ENCODE measurements at regions not wholly inside any gene's neighbourhood (a gene's known extent, or its start where the extent isn't known, plus 50 kb on each side); places are given as distances from the start of the nearest gene placed in this dataset.

DNA sequence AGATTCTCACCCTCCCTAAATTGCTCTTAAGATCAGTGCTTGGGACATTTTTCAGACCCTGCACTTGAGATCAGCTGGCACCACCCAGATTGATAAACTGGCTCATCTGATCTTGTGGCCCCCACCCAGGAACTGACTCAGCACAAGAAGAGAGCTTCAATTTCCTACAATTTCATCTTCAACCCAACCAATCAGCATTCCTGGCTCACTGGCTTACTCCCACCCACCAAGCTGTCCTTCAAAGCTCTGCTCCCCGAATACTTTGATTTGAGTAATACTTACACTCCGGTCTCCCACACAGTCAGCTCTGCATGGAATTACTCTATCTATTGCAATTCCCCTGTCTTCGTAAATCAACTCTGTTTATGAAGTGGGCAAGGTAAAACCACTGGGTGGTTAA lies 461.9 kb upstream of the RGS18 start:
- Histone ChIP-seq H3K36me3 (ENCODE audit: insufficient read depth, insufficient read length, low read length) (no peaks in the 10 kb centered on the region), H3K27me3 (ENCODE audit: insufficient read depth, insufficient read length) (no peaks in the 10 kb centered on the region), H3K9ac (ENCODE audit: insufficient read length, low read depth) (no peak overlapping the region), H3K4me3 (ENCODE audit: insufficient read length, low read depth) (no peak overlapping the region), H3K4me1 (ENCODE audit: insufficient read depth, insufficient read length) (no peaks in the 10 kb centered on the region), H3K9me3 (ENCODE audit: insufficient read depth, low read length) (peaks cover 16% of the 10 kb centered on the region)
- TF ChIP-seq ZNF274 (IDR thresholded peaks at IDR 0.05; ENCODE audit: low read depth, low read length): no peak
- no peak for TF ChIP-seq YY1 (IDR thresholded peaks at IDR 0.05; ENCODE audit: insufficient read depth, insufficient read length)
- no peak for TF ChIP-seq SUZ12 (IDR thresholded peaks at IDR 0.05; ENCODE audit: extremely low read depth, insufficient read depth, insufficient read length)
- DNase-seq (ENCODE audit: low read depth, low spot score): no peak

DNA sequence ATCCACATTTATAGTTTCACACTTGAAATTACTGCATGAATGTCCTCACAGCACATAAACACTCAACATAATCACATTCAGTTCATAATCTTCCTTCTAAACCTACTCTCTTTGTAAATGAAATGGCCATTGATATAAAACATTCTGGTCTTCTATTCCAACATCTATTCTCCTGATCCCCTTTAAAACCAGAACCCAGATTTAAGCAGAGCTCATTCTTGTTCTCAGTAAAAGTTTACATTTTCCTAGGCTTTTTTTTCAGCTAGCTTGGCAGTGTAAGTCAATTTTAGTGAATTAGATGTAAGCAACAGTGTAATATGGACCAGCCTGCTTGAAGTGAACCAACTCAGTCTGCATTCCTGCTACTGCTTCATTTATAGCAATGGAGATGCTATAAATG lies 460.7 kb upstream of the RGS18 start:
- no peak overlapping the region for H3K9ac ChIP-seq (ENCODE audit: insufficient read length, low read depth)
- no peaks in the 10 kb centered on the region for H3K36me3 ChIP-seq (ENCODE audit: insufficient read depth, insufficient read length, low read length)
- H3K27me3 ChIP-seq (ENCODE audit: insufficient read depth, insufficient read length): no peaks in the 10 kb centered on the region
- TF ChIP-seq SUZ12 (IDR thresholded peaks at IDR 0.05; ENCODE audit: extremely low read depth, insufficient read depth, insufficient read length) (no peak), ZNF274 (IDR thresholded peaks at IDR 0.05; ENCODE audit: low read depth, low read length) (no peak), YY1 (IDR thresholded peaks at IDR 0.05; ENCODE audit: insufficient read depth, insufficient read length) (no peak)
- H3K9me3 ChIP-seq (ENCODE audit: insufficient read depth, low read length): peaks cover 16% of the 10 kb centered on the region
- no peak for DNase-seq (ENCODE audit: low read depth, low spot score)
- no peaks in the 10 kb centered on the region for H3K4me1 ChIP-seq (ENCODE audit: insufficient read depth, insufficient read length)
- H3K4me3 ChIP-seq (ENCODE audit: insufficient read length, low read depth): no peak overlapping the region

DNA sequence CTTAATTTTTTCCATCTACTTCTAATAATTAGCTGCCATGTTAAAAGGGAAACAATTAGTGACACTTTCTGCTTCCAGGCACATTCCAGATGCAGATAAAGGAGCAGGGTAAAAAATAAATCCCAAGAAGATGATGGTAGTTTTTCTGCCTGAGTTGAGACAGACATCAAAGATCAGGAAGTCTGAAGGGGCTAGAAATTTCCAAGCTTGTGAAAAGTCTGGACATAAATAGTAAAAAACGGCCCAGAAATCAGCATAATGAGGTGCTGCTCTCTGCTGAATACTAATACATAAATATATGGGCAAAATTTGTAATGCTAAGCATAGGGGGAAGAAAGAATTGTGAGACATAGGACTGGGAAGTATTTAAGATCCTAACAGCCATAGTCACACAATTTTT lies 460.0 kb upstream of the RGS18 start:
- TF ChIP-seq YY1 (IDR thresholded peaks at IDR 0.05; ENCODE audit: insufficient read depth, insufficient read length) (no peak), SUZ12 (IDR thresholded peaks at IDR 0.05; ENCODE audit: extremely low read depth, insufficient read depth, insufficient read length) (no peak), ZNF274 (IDR thresholded peaks at IDR 0.05; ENCODE audit: low read depth, low read length) (no peak)
- no peak for DNase-seq (ENCODE audit: low read depth, low spot score)
- Histone ChIP-seq H3K9ac (ENCODE audit: insufficient read length, low read depth) (no peak overlapping the region), H3K9me3 (ENCODE audit: insufficient read depth, low read length) (peaks cover 16% of the 10 kb centered on the region), H3K4me3 (ENCODE audit: insufficient read length, low read depth) (no peak overlapping the region), H3K27me3 (ENCODE audit: insufficient read depth, insufficient read length) (no peaks in the 10 kb centered on the region), H3K4me1 (ENCODE audit: insufficient read depth, insufficient read length) (no peaks in the 10 kb centered on the region), H3K36me3 (ENCODE audit: insufficient read depth, insufficient read length, low read length) (no peaks in the 10 kb centered on the region)

DNA sequence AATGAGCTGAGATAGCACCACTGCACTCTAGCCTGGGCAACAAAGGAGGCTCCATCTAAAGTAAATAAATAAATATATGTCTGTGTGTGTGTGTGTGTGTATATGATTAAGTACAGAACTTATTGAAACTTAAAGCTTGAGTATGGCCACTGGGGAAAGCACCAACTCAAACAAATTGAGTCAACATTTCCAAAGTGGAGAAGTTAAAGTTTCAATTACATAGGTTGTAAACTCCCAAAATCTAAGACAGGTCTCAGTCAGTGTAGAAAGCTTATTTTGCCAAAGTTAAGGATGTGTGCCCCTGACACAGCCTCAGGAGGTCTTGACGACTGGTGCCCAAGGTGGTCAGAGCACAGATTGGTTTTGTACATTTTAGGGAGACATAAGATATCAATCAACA lies 458.9 kb upstream of the RGS18 start:
- no peak for DNase-seq (ENCODE audit: low read depth, low spot score)
- H3K4me3 ChIP-seq (ENCODE audit: insufficient read length, low read depth): no peak overlapping the region
- no peaks in the 10 kb centered on the region for H3K36me3 ChIP-seq (ENCODE audit: insufficient read depth, insufficient read length, low read length)
- no peaks in the 10 kb centered on the region for H3K27me3 ChIP-seq (ENCODE audit: insufficient read depth, insufficient read length)
- H3K4me1 ChIP-seq (ENCODE audit: insufficient read depth, insufficient read length): no peaks in the 10 kb centered on the region
- 0 out of 2 replicates have a peak, but pooled peaks cover 8% of the 10 kb centered on the region for H3K9me3 ChIP-seq (ENCODE audit: insufficient read depth, low read length)
- H3K9ac ChIP-seq (ENCODE audit: insufficient read length, low read depth): no peak overlapping the region
- no peak for TF ChIP-seq SUZ12 (IDR thresholded peaks at IDR 0.05; ENCODE audit: extremely low read depth, insufficient read depth, insufficient read length)
- TF ChIP-seq ZNF274 (IDR thresholded peaks at IDR 0.05; ENCODE audit: low read depth, low read length): no peak
- no peak for TF ChIP-seq YY1 (IDR thresholded peaks at IDR 0.05; ENCODE audit: insufficient read depth, insufficient read length)

DNA sequence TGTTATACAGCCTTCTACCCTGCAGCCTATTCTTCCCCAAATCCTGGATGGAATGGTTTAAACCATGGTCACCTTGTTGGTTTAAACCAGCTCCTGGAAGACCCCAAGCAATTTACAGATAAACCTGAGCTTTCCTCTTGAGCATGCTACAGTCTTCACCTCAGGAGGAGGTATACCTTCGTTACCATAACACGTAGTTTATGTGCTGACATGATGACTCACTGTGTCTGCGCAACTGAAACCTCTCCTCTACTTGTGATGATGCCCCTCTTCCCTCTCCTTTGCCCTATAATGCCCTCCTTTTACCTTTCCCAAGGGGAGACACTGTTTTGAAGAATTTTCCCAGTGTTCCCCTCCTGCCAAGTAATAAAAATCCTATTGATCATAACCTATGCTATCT lies 457.3 kb upstream of the RGS18 start:
- no peaks in the 10 kb centered on the region for H3K27me3 ChIP-seq (ENCODE audit: insufficient read depth, insufficient read length)
- H3K9me3 ChIP-seq (ENCODE audit: insufficient read depth, low read length): no peaks in the 10 kb centered on the region
- DNase-seq (ENCODE audit: low read depth, low spot score): no peak
- TF ChIP-seq YY1 (IDR thresholded peaks at IDR 0.05; ENCODE audit: insufficient read depth, insufficient read length): no peak
- TF ChIP-seq ZNF274 (IDR thresholded peaks at IDR 0.05; ENCODE audit: low read depth, low read length): no peak
- no peak for TF ChIP-seq SUZ12 (IDR thresholded peaks at IDR 0.05; ENCODE audit: extremely low read depth, insufficient read depth, insufficient read length)
- H3K4me1 ChIP-seq (ENCODE audit: insufficient read depth, insufficient read length): no peaks in the 10 kb centered on the region
- no peaks in the 10 kb centered on the region for H3K36me3 ChIP-seq (ENCODE audit: insufficient read depth, insufficient read length, low read length)
- H3K4me3 ChIP-seq (ENCODE audit: insufficient read length, low read depth): no peak overlapping the region
- H3K9ac ChIP-seq (ENCODE audit: insufficient read length, low read depth): no peak overlapping the region

DNA sequence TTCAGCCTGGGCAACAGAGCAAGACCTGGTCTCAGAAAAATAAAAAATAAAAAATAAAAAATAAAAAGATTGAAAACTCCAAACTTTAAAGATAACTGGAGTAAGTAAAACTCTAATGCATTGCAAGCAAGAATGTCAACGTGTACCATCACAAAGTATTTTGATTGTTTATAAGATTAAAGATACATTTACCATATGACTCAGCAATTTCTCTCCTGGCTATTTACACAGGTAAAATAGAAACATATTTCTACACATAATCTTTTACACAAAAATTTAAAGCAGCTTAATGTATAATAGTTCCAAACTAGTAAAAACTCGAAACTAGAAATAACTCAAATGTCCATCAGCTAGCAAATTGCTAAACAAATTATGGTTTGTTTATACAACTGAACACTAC lies 456.1 kb upstream of the RGS18 start:
- Histone ChIP-seq H3K4me1 (ENCODE audit: insufficient read depth, insufficient read length) (no peaks in the 10 kb centered on the region), H3K36me3 (ENCODE audit: insufficient read depth, insufficient read length, low read length) (no peaks in the 10 kb centered on the region), H3K9me3 (ENCODE audit: insufficient read depth, low read length) (no peaks in the 10 kb centered on the region), H3K9ac (ENCODE audit: insufficient read length, low read depth) (no peak overlapping the region), H3K4me3 (ENCODE audit: insufficient read length, low read depth) (no peak overlapping the region), H3K27me3 (ENCODE audit: insufficient read depth, insufficient read length) (no peaks in the 10 kb centered on the region)
- no peak for DNase-seq (ENCODE audit: low read depth, low spot score)
- TF ChIP-seq SUZ12 (IDR thresholded peaks at IDR 0.05; ENCODE audit: extremely low read depth, insufficient read depth, insufficient read length): no peak
- TF ChIP-seq ZNF274 (IDR thresholded peaks at IDR 0.05; ENCODE audit: low read depth, low read length): no peak

DNA sequence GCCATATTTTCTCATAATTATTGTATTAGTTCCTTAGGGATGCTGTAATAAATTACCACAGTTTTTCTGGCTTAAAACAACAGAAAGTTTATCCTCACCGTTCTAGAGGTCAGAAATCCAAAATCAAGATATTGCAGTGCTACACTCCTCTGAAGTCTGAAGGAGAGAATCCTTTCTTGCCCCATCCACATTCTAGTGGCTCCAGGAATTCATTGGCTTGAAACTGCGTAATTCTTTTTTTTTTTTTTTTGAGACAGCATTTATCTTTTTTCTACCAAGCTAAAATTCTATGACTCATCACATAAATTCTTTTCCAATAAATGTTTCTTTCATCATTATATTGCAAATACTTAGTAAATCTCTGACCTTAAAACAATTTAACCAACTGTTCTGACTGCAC lies 451.0 kb upstream of the RGS18 start:
- Histone ChIP-seq H3K9me3 (ENCODE audit: insufficient read depth, low read length) (no peaks in the 10 kb centered on the region), H3K4me3 (ENCODE audit: insufficient read length, low read depth) (no peak overlapping the region), H3K36me3 (ENCODE audit: insufficient read depth, insufficient read length, low read length) (no peaks in the 10 kb centered on the region), H3K9ac (ENCODE audit: insufficient read length, low read depth) (no peak overlapping the region), H3K4me1 (ENCODE audit: insufficient read depth, insufficient read length) (no peaks in the 10 kb centered on the region), H3K27me3 (ENCODE audit: insufficient read depth, insufficient read length) (no peaks in the 10 kb centered on the region)
- no peak for DNase-seq (ENCODE audit: low read depth, low spot score)
- TF ChIP-seq ZNF274 (IDR thresholded peaks at IDR 0.05; ENCODE audit: low read depth, low read length) (no peak), YY1 (IDR thresholded peaks at IDR 0.05; ENCODE audit: insufficient read depth, insufficient read length) (no peak), SUZ12 (IDR thresholded peaks at IDR 0.05; ENCODE audit: extremely low read depth, insufficient read depth, insufficient read length) (no peak)

DNA sequence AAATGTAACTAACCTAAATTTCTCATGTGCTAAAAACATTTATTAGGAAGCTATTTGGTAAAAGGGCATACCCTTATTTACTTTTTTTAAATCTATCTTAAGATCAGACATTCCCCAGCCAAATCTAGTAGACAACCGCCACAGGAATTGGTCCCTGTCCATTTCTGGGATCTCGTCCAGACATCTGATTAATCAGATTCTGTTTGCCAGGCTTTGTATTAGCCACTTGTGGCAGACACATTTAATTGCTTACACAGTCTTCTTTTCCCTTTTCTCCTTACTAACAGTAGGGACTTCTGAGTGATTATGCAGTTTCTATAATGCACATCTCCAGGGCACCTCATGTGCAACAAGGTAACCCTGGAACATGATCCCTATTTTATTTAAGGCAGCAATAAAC lies 449.0 kb upstream of the RGS18 start:
- no peaks in the 10 kb centered on the region for H3K4me1 ChIP-seq (ENCODE audit: insufficient read depth, insufficient read length)
- no peaks in the 10 kb centered on the region for H3K9me3 ChIP-seq (ENCODE audit: insufficient read depth, low read length)
- H3K36me3 ChIP-seq (ENCODE audit: insufficient read depth, insufficient read length, low read length): no peaks in the 10 kb centered on the region
- H3K27me3 ChIP-seq (ENCODE audit: insufficient read depth, insufficient read length): no peaks in the 10 kb centered on the region
- no peak overlapping the region for H3K9ac ChIP-seq (ENCODE audit: insufficient read length, low read depth)
- TF ChIP-seq YY1 (IDR thresholded peaks at IDR 0.05; ENCODE audit: insufficient read depth, insufficient read length) (no peak), SUZ12 (IDR thresholded peaks at IDR 0.05; ENCODE audit: extremely low read depth, insufficient read depth, insufficient read length) (no peak), ZNF274 (IDR thresholded peaks at IDR 0.05; ENCODE audit: low read depth, low read length) (no peak)
- no peak overlapping the region for H3K4me3 ChIP-seq (ENCODE audit: insufficient read length, low read depth)
- DNase-seq (ENCODE audit: low read depth, low spot score): no peak

All from NT2/D1 (cell line).